SK-N-SH treated with all-trans-retinoic acid at 6 μM for 48 hours (cell line): ENCODE measurements at regions not wholly inside any gene's neighbourhood (a gene's known extent, or its start where the extent isn't known, plus 50 kb on each side); places are given as distances from the start of the nearest gene placed in this dataset.

Experiments used
- ATAC-seq: fragments of 200-7000 bp; cut with Tn5 transposase; 3 replicates; pipeline ENCODE4 v1.9.1; 2020; ENCODE audit warnings: mild to moderate bottlenecking, moderate library complexity
- ARNTL ChIP-seq: fragments of 450-650 bp; formaldehyde crosslinking; IDR thresholded peaks from 2 replicates; pipeline ENCODE4 v1.5.0; 2020; ENCODE audit warnings: low read depth, mild to moderate bottlenecking, moderate library complexity, borderline replicate concordance
- BACH2 ChIP-seq: fragments of 250-450 bp; sonication (Bioruptor Pico); IDR thresholded peaks from 2 replicates; pipeline ENCODE4 v1.9.0; 2021; ENCODE audit warnings: mild to moderate bottlenecking, borderline replicate concordance
- CSDC2 ChIP-seq: fragments of 250-450 bp; sonication (Bioruptor Pico); IDR thresholded peaks from 2 replicates; pipeline ENCODE4 v1.5.0; 2020; ENCODE audit warnings: mild to moderate bottlenecking, moderate library complexity
- ESRRG ChIP-seq: fragments of 250-450 bp; sonication (Bioruptor Pico); IDR thresholded peaks from 2 replicates; pipeline ENCODE4 v1.6.1; 2021; ENCODE audit warnings: mild to moderate bottlenecking
- GLIS3 ChIP-seq: fragments of 250-450 bp; sonication (Bioruptor Pico); IDR thresholded peaks from 2 replicates; pipeline ENCODE4 v1.5.0; 2020; ENCODE audit warnings: mild to moderate bottlenecking, moderate library complexity
- ISL1 ChIP-seq: fragments of 250-450 bp; sonication (Bioruptor Pico); IDR thresholded peaks from 2 replicates; pipeline ENCODE4 v2.1.2; 2022; ENCODE audit warnings: mild to moderate bottlenecking, moderate library complexity
- OSR1 ChIP-seq: fragments of 250-450 bp; sonication (Bioruptor Pico); IDR thresholded peaks from 2 replicates; pipeline ENCODE4 v1.8.0; 2022; ENCODE audit warnings: moderate library complexity, mild to moderate bottlenecking, inconsistent platforms
- PPARA ChIP-seq: fragments of 250-450 bp; sonication (Bioruptor Pico); IDR thresholded peaks from 2 replicates; pipeline ENCODE4 v1.5.0; 2020; ENCODE audit warnings: mild to moderate bottlenecking, borderline replicate concordance
- RARB ChIP-seq: fragments of 250-450 bp; sonication (Bioruptor Pico); IDR thresholded peaks from 2 replicates; pipeline ENCODE4 v1.8.0; 2021; ENCODE audit warnings: mild to moderate bottlenecking, moderate library complexity
- SNAI2 ChIP-seq: fragments of 250-450 bp; sonication (Bioruptor Pico); IDR thresholded peaks from 2 replicates; pipeline ENCODE4 v1.5.0; 2020; ENCODE audit warnings: mild to moderate bottlenecking, moderate library complexity
- TCF4 ChIP-seq: fragments of 250-450 bp; sonication (Bioruptor Pico); IDR thresholded peaks from 2 replicates; pipeline ENCODE4 v1.8.0; 2021; ENCODE audit warnings: mild to moderate bottlenecking, moderate library complexity, borderline replicate concordance
- TOX ChIP-seq: fragments of 250-450 bp; sonication (Bioruptor Pico); IDR thresholded peaks from 2 replicates; pipeline ENCODE4 v1.8.0; 2021; ENCODE audit warnings: mild to moderate bottlenecking, moderate library complexity, borderline replicate concordance
- ZC3H10 ChIP-seq: fragments of 250-450 bp; sonication (Bioruptor Pico); IDR thresholded peaks from 2 replicates; pipeline ENCODE4 v1.5.1; 2021; ENCODE audit warnings: mild to moderate bottlenecking, moderate library complexity
- ZFP3 ChIP-seq: fragments of 250-450 bp; sonication (Bioruptor Pico); IDR thresholded peaks from 2 replicates; pipeline ENCODE4 v1.5.0; 2020; ENCODE audit warnings: mild to moderate bottlenecking, moderate library complexity
- ZFP30 ChIP-seq: fragments of 450-650 bp; formaldehyde crosslinking; IDR thresholded peaks from 2 replicates; pipeline ENCODE4 v1.5.0; 2022; ENCODE audit warnings: mild to moderate bottlenecking, moderate library complexity
- ZNF565 ChIP-seq: fragments of 450-650 bp; formaldehyde crosslinking; conservative IDR thresholded peaks from 2 replicates; pipeline ENCODE4 v1.5.0; 2020; ENCODE audit warnings: low read depth, mild to moderate bottlenecking, moderate library complexity
- ZNF8 ChIP-seq: fragments of 450-650 bp; formaldehyde crosslinking; IDR thresholded peaks from 2 replicates; pipeline ENCODE4 v1.5.0; 2020; ENCODE audit warnings: mild to moderate bottlenecking, moderate library complexity
- TF ChIP-seq, protein P1 (sequence below): fragments of 250-450 bp; sonication (Bioruptor Pico); IDR thresholded peaks from 2 replicates; pipeline ENCODE4 v1.8.0; 2020; ENCODE audit warnings: mild to moderate bottlenecking, moderate library complexity, borderline replicate concordance
- TF ChIP-seq, protein P2 (sequence below): fragments of 250-450 bp; sonication (Bioruptor Pico); IDR thresholded peaks from 2 replicates; pipeline ENCODE4 v1.5.1; 2021; ENCODE audit warnings: mild to moderate bottlenecking, moderate library complexity
- TF ChIP-seq, protein P3 (sequence below): fragments of 250-450 bp; sonication (Bioruptor Pico); IDR thresholded peaks from 2 replicates; pipeline ENCODE4 v1.5.1; 2020; ENCODE audit warnings: low read depth, mild to moderate bottlenecking, moderate library complexity
- TF ChIP-seq, protein P4 (sequence below): fragments of 250-450 bp; sonication (Bioruptor Pico); IDR thresholded peaks from 2 replicates; pipeline ENCODE4 v1.5.0; 2020; ENCODE audit warnings: mild to moderate bottlenecking, moderate library complexity

DNA sequence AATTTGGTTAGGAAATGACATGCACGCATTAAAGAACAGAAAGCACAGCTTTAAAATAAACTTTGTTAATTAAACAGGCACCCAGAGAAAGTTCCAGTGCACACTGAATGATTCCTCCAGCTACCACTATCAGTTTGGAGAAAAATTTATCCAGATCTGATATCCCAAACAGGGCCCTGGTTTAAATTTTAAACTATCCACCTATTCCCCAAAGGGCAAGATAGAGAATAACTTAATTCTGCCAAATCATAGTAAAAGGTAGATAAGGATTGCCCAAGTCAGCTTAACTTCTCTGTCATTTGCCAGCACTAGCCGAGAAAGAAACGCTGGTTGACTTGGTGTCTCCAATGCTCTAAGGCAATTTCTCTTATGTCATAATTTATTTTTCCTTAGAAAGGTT lies 321.9 kb upstream of the PKDCC start (continued):
- TF ChIP-seq TCF4 (no peak), RARB (CRISPR knock-in tag) (no peak)
- TF ChIP-seq, all 23 proteins: peak for 0

DNA sequence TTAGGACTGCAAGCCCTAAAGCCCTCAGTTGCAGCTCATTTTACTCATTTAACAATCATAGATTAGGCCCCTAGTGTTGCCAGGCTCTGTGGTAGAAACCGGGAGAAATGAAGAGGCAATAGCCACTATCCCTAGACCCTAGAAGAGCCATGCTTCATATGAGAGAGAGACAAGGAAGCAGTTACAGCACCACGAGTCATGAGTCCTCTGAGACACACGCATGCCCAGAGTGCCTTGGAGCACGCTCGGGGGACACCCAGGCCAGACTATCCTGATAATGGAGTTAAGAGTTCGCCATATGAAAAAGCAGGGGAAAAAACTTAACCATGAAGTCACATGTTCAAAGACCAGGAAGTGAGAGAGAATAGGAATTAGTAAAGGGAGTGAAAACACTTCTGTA lies 321.5 kb upstream of the PKDCC start:
- TF ChIP-seq TCF4 = no peak
- TF ChIP-seq SNAI2 (CRISPR knock-in tag) = no peak
- TF ChIP-seq PPARA (CRISPR knock-in tag) = no peak
- TF ChIP-seq, protein P1, sequence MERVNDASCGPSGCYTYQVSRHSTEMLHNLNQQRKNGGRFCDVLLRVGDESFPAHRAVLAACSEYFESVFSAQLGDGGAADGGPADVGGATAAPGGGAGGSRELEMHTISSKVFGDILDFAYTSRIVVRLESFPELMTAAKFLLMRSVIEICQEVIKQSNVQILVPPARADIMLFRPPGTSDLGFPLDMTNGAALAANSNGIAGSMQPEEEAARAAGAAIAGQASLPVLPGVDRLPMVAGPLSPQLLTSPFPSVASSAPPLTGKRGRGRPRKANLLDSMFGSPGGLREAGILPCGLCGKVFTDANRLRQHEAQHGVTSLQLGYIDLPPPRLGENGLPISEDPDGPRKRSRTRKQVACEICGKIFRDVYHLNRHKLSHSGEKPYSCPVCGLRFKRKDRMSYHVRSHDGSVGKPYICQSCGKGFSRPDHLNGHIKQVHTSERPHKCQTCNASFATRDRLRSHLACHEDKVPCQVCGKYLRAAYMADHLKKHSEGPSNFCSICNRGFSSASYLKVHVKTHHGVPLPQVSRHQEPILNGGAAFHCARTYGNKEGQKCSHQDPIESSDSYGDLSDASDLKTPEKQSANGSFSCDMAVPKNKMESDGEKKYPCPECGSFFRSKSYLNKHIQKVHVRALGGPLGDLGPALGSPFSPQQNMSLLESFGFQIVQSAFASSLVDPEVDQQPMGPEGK (CRISPR knock-in tag) = no peak
- no peak for TF ChIP-seq ZFP3 (CRISPR knock-in tag)
- no peak for TF ChIP-seq ZC3H10
- TF ChIP-seq, protein P2, sequence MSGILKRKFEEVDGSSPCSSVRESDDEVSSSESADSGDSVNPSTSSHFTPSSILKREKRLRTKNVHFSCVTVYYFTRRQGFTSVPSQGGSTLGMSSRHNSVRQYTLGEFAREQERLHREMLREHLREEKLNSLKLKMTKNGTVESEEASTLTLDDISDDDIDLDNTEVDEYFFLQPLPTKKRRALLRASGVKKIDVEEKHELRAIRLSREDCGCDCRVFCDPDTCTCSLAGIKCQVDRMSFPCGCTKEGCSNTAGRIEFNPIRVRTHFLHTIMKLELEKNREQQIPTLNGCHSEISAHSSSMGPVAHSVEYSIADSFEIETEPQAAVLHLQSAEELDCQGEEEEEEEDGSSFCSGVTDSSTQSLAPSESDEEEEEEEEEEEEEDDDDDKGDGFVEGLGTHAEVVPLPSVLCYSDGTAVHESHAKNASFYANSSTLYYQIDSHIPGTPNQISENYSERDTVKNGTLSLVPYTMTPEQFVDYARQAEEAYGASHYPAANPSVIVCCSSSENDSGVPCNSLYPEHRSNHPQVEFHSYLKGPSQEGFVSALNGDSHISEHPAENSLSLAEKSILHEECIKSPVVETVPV (CRISPR knock-in tag) = no peak
- TF ChIP-seq GLIS3 (CRISPR knock-in tag) = no peak
- no peak for TF ChIP-seq ZFP30 (CRISPR knock-in tag)
- TF ChIP-seq ESRRG = no peak
- TF ChIP-seq ZNF8 = no peak
- TF ChIP-seq CSDC2 (CRISPR knock-in tag) = no peak
- no peak for TF ChIP-seq TOX (CRISPR knock-in tag)
- TF ChIP-seq, all 23 proteins: peak for 0
- ATAC-seq = no peak

DNA sequence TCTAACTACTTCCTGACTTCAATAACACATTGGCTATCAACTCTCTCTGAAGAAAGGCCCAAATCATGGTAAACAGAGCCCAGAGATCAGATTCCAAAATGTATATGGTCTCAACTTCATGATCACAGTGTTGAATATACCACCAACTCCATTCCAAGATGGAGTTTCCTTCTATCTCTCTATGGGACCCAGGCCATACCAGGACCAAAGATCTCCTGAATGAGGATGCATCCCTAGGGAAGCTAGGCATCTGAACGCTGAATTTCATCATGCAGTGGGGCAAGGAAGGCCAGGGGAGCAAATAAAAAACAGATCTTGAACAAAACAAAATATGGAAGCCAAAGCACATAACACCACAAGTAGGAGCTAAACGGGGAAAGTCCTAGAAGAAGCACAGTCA lies 320.7 kb upstream of the PKDCC start:
- ATAC-seq = no peak
- TF ChIP-seq GLIS3 (CRISPR knock-in tag) (no peak), RARB (CRISPR knock-in tag) (no peak), BACH2 (CRISPR knock-in tag) (no peak), ZFP30 (CRISPR knock-in tag) (no peak), CSDC2 (CRISPR knock-in tag) (no peak), ZNF565 (CRISPR knock-in tag) (no peak), TOX (CRISPR knock-in tag) (no peak), ZNF8 (no peak), ISL1 (CRISPR knock-in tag) (no peak), ESRRG (no peak), OSR1 (CRISPR knock-in tag) (no peak), PPARA (CRISPR knock-in tag) (no peak)
- TF ChIP-seq, protein P2 (CRISPR knock-in tag) = no peak

DNA sequence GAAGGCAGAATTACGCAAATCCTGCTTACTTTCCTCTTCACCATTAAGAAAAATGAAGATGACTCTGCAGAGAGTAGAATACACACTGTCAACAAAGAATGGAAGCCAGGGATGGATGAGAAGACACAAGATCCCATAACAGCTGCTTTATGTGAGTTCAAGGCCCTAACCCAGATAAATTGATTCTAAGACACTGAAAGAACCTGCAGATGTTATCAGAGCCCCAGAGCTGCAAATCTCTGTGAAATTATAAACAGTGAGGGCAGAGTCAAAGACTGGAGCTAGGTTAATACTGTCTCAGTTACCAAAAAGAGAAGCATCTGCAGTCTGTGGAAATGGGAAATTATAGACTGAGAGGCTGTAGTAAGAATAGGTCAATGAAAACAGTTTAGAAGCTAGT lies 320.1 kb upstream of the PKDCC start:
- no peak for ATAC-seq
- TF ChIP-seq GLIS3 (CRISPR knock-in tag) (no peak), ISL1 (CRISPR knock-in tag) (no peak)
- TF ChIP-seq, protein P3, sequence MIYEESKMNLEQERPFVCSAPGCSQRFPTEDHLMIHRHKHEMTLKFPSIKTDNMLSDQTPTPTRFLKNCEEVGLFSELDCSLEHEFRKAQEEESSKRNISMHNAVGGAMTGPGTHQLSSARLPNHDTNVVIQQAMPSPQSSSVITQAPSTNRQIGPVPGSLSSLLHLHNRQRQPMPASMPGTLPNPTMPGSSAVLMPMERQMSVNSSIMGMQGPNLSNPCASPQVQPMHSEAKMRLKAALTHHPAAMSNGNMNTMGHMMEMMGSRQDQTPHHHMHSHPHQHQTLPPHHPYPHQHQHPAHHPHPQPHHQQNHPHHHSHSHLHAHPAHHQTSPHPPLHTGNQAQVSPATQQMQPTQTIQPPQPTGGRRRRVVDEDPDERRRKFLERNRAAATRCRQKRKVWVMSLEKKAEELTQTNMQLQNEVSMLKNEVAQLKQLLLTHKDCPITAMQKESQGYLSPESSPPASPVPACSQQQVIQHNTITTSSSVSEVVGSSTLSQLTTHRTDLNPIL (CRISPR knock-in tag) = no peak

DNA sequence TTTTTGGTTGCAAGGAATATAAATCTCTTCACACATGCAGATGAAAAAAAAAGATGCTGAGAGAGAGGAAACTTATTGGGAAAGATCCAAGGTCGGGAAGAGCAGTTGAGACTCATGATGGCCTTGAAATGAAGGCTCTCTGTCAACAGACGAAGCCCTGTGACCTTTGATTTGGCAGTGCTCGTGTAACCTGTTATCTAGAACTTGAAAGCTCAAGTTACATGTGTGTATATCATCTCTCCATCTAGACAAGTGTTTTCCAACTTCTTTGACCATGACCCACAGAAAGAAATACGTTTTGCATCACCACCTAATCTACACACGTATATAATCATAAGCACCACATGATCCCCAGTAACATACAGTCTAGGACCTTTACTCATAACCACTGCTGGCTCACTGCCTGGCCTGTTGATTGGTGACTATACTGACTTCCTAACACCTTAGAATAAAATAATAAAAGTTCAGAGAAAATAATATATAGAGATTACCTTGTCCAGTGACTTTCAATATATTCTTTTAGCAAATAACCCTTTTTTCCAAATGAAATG lies 319.0 kb upstream of the PKDCC start:
- ATAC-seq = no peak
- TF ChIP-seq RARB (CRISPR knock-in tag) (no peak), ZNF565 (CRISPR knock-in tag) (no peak), CSDC2 (CRISPR knock-in tag) (no peak), OSR1 (CRISPR knock-in tag) (no peak), ISL1 (CRISPR knock-in tag) (no peak), PPARA (CRISPR knock-in tag) (no peak), ZFP30 (CRISPR knock-in tag) (no peak), ZFP3 (CRISPR knock-in tag) (no peak), TCF4 (no peak), ARNTL (CRISPR knock-in tag) (no peak)
- TF ChIP-seq, protein P3 (CRISPR knock-in tag) = no peak
- TF ChIP-seq, protein P4, sequence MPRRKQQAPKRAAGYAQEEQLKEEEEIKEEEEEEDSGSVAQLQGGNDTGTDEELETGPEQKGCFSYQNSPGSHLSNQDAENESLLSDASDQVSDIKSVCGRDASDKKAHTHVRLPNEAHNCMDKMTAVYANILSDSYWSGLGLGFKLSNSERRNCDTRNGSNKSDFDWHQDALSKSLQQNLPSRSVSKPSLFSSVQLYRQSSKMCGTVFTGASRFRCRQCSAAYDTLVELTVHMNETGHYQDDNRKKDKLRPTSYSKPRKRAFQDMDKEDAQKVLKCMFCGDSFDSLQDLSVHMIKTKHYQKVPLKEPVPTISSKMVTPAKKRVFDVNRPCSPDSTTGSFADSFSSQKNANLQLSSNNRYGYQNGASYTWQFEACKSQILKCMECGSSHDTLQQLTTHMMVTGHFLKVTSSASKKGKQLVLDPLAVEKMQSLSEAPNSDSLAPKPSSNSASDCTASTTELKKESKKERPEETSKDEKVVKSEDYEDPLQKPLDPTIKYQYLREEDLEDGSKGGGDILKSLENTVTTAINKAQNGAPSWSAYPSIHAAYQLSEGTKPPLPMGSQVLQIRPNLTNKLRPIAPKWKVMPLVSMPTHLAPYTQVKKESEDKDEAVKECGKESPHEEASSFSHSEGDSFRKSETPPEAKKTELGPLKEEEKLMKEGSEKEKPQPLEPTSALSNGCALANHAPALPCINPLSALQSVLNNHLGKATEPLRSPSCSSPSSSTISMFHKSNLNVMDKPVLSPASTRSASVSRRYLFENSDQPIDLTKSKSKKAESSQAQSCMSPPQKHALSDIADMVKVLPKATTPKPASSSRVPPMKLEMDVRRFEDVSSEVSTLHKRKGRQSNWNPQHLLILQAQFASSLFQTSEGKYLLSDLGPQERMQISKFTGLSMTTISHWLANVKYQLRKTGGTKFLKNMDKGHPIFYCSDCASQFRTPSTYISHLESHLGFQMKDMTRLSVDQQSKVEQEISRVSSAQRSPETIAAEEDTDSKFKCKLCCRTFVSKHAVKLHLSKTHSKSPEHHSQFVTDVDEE (CRISPR knock-in tag) = no peak
- TF ChIP-seq, protein P2 (CRISPR knock-in tag) = no peak
